Activated naive CD8-positive, alpha-beta T cell treated with anti-CD3 and anti-CD28 coated beads, Interleukin-2, amount 10 ng/mL, durations not matched to agents 7 days and 5 days (primary cell): ENCODE measurements at regions not wholly inside any gene's neighbourhood (a gene's known extent, or its start where the extent isn't known, plus 50 kb on each side); places are given as distances from the start of the nearest gene placed in this dataset.
A peak's percentile ranks its signal among the peaks of the same experiment; 100 is the strongest.

Experiments used
- ATAC-seq: fragments of 150-1000 bp; cut with Tn5 transposase; one replicate; pipeline ENCODE4 v1.10.0; 2021; ENCODE audit warnings: low read depth, moderate library complexity
- POLR2A ChIA-PET: fragments of 350-600 bp; sonication (Branson Sonifier 250); formaldehyde crosslinking; loops from one replicate; lab custom pipeline; 2021; ENCODE audit warnings: antibody characterized with exemption; lab: Charles Lee
- DNase-seq: peaks from one replicate; pipeline ENCODE4 v3.0.0; 2021
- H3K27ac Mint-ChIP-seq: one replicate; pipeline ENCODE4 v1.8.0; 2022; ENCODE audit warnings: mild to moderate bottlenecking, mixed read lengths
- H3K27me3 Mint-ChIP-seq: one replicate; pipeline ENCODE4 v1.8.0; 2022; ENCODE audit warnings: mild to moderate bottlenecking, moderate library complexity, mixed read lengths
- H3K36me3 Mint-ChIP-seq: one replicate; pipeline ENCODE4 v1.8.0; 2021; ENCODE audit warnings: mild to moderate bottlenecking, mixed read lengths
- H3K4me1 Mint-ChIP-seq: one replicate; pipeline ENCODE4 v1.8.0; 2021; ENCODE audit warnings: mixed read lengths
- H3K4me3 Mint-ChIP-seq: one replicate; pipeline ENCODE4 v1.8.0; 2022; ENCODE audit warnings: mild to moderate bottlenecking, moderate library complexity, mixed read lengths
- H3K9me3 Mint-ChIP-seq: one replicate; pipeline ENCODE4 v1.8.0; 2021; ENCODE audit warnings: mixed read lengths

- ATAC-seq (no peak), DNase-seq (no peak)
- Mint-ChIP-seq H3K36me3 (no peaks in the 10 kb centered on the region), H3K4me1 (no peaks in the 10 kb centered on the region), H3K27ac (no peak overlapping the region), H3K4me3 (no peak overlapping the region), H3K27me3 (peaks cover 2% of the 10 kb centered on the region), H3K9me3 (no peaks in the 10 kb centered on the region)
- POLR2A ChIA-PET = no interaction called here
Observed at GRCh38 chr2:120992791-120993555, 257.3 kb downstream of the GLI2 start.

GRCh38 chr2:120993661-120994060 lies 258.0 kb downstream of the GLI2 start:
- Mint-ChIP-seq H3K27ac (no peak overlapping the region), H3K4me1 (no peaks in the 10 kb centered on the region), H3K4me3 (no peak overlapping the region), H3K9me3 (no peaks in the 10 kb centered on the region), H3K36me3 (no peaks in the 10 kb centered on the region), H3K27me3 (peaks cover 6% of the 10 kb centered on the region)
- POLR2A ChIA-PET = no interaction called here
- DNase-seq (no peak), ATAC-seq (no peak)

- POLR2A ChIA-PET = no interaction called here
- Mint-ChIP-seq H3K4me3 (no peak overlapping the region), H3K4me1 (no peaks in the 10 kb centered on the region), H3K27ac (no peak overlapping the region), H3K36me3 (no peaks in the 10 kb centered on the region), H3K27me3 (peaks cover 7% of the 10 kb centered on the region), H3K9me3 (no peaks in the 10 kb centered on the region)
- DNase-seq (no peak), ATAC-seq (no peak)
Observed at GRCh38 chr2:120994301-120994995, 258.8 kb downstream of the GLI2 start.

GRCh38 chr2:120995152-120995551 lies 259.5 kb downstream of the GLI2 start:
- Mint-ChIP-seq H3K4me1 (no peaks in the 10 kb centered on the region), H3K27me3 (peaks cover 7% of the 10 kb centered on the region), H3K9me3 (no peaks in the 10 kb centered on the region), H3K27ac (peak overlapping the region; percentile 8), H3K36me3 (no peaks in the 10 kb centered on the region), H3K4me3 (no peak overlapping the region)
- DNase-seq (no peak), ATAC-seq (no peak)
- POLR2A ChIA-PET = no interaction called here

DNA sequence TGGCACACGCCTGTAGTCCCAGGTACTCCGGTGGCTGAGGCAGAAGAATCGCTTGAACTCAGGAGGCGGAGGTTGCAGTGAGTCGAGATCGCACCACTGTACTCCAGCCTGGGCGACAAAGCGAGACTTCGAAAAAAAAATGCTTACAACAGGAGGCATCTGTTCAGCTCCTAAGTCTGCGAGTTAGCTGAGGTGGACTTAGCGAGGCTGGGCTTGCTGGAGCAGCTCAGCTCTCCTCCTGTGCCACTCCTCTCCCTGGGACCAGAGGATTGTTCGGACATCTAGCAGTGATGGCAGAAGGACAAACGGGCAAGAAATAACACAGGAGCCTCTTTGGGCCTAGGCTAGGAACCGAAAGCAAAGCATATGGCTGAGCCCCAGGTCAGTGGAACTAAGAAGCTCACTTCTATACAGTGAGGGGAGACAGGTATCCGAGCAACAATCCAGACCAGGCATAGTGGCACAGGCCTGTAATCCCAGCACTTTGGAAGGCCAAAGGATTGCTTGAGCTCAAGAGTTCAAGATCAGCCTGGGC lies 260.1 kb downstream of the GLI2 start:
- Mint-ChIP-seq H3K27ac (no peak overlapping the region), H3K27me3 (peaks cover 7% of the 10 kb centered on the region), H3K36me3 (no peaks in the 10 kb centered on the region), H3K4me3 (no peak overlapping the region), H3K9me3 (no peaks in the 10 kb centered on the region), H3K4me1 (no peaks in the 10 kb centered on the region)
- POLR2A ChIA-PET = no interaction called here
- DNase-seq (no peak), ATAC-seq (no peak)

GRCh38 chr2:120999377-121000097 lies 263.9 kb downstream of the GLI2 start:
- POLR2A ChIA-PET = interaction anchor here (0.5 kb wide), 1 partner anchor 210 kb away, joined by 3 read pairs; no protein-coding TSS in a partner anchor
- H3K36me3 Mint-ChIP-seq = no peaks in the 10 kb centered on the region
- H3K4me3 Mint-ChIP-seq = no peak overlapping the region
- ATAC-seq (no peak), DNase-seq (no peak)
- H3K4me1 Mint-ChIP-seq = no peaks in the 10 kb centered on the region
- H3K27ac Mint-ChIP-seq = no peak overlapping the region
- no peaks in the 10 kb centered on the region for H3K9me3 Mint-ChIP-seq
- H3K27me3 Mint-ChIP-seq = peaks cover 7% of the 10 kb centered on the region

DNA sequence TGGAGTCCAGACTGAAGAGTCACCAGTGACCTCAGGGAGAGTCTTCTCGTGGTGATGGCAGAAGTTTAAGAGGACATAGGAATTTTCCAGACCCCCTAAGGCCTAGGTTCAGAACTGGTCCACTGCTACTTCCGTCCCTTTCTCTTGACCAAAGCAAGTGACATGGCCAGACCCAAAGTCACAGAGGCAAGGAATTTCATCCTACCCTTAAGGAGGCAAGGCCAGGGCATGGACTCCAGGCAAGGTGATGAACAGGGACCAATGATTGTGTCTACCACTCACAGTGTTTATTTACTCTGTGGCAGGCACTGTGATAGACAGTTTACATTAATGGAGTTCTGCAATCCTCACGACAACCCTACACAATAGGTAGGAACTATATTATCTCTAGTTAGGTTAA lies 265.1 kb downstream of the GLI2 start:
- POLR2A ChIA-PET = no interaction called here
- DNase-seq = no peak
- H3K4me1 Mint-ChIP-seq = no peaks in the 10 kb centered on the region

GRCh38 chr2:121001641-121002040 lies 266.0 kb downstream of the GLI2 start:
- H3K4me1 Mint-ChIP-seq = no peaks in the 10 kb centered on the region
- no peaks in the 10 kb centered on the region for H3K9me3 Mint-ChIP-seq
- POLR2A ChIA-PET = no interaction called here
- H3K36me3 Mint-ChIP-seq = no peaks in the 10 kb centered on the region
- H3K4me3 Mint-ChIP-seq = no peak overlapping the region
- no peak for DNase-seq
- H3K27ac Mint-ChIP-seq = no peak overlapping the region
- no peak for ATAC-seq
- H3K27me3 Mint-ChIP-seq = peaks cover 7% of the 10 kb centered on the region

More for the DNA sequence above, 265.1 kb downstream of the GLI2 start:
- H3K27me3 Mint-ChIP-seq = peaks cover 7% of the 10 kb centered on the region
- H3K9me3 Mint-ChIP-seq = no peaks in the 10 kb centered on the region
- H3K27ac Mint-ChIP-seq = no peak overlapping the region
- no peak overlapping the region for H3K4me3 Mint-ChIP-seq
- ATAC-seq = no peak
- H3K36me3 Mint-ChIP-seq = no peaks in the 10 kb centered on the region

DNA sequence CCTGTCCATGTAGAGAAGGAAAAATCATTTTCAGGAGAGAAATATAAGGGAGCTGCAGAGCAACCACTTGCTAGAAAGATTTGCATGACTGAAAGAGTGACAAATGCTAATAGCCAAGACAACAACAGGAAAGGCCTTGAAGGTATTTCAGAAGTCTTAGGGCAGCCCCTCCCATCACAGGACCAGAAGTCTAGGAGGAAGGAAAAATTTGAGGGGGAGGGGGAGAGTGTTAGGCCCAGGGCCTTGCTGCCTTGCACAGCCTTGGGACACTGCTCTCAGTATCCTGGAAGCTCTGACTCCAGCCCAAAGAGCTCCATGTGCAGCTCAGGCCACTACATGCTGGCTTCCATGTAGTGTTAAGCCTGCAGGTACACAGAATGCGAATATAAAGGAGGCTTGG lies 266.9 kb downstream of the GLI2 start:
- no peak overlapping the region for H3K27ac Mint-ChIP-seq
- DNase-seq = no peak
- POLR2A ChIA-PET = no interaction called here
- no peak overlapping the region for H3K4me3 Mint-ChIP-seq
- H3K36me3 Mint-ChIP-seq = no peaks in the 10 kb centered on the region
- no peaks in the 10 kb centered on the region for H3K9me3 Mint-ChIP-seq
- H3K4me1 Mint-ChIP-seq = no peaks in the 10 kb centered on the region
- peaks cover 5% of the 10 kb centered on the region for H3K27me3 Mint-ChIP-seq
- no peak for ATAC-seq

DNA sequence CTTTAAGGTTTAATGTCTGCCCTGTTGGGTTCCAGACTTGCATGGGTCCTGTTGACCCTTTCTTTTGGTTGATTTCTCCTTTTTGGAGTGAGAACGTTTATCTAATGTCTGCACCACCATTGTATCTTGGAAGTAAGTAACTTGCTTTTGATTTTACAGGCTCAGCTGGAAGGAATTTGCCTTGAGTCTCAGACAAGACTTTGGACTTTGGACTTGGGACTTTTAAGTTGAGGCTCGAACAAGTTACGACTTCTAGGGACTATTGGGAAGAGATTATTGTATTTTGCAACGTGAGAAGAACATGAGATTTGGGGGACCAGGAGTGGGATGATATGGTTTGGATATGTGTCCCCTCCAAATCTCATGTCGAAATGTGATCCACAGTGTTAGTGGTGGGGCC lies 267.7 kb downstream of the GLI2 start:
- Mint-ChIP-seq H3K27ac (no peak overlapping the region), H3K9me3 (no peaks in the 10 kb centered on the region), H3K36me3 (no peaks in the 10 kb centered on the region), H3K4me3 (no peak overlapping the region), H3K4me1 (no peaks in the 10 kb centered on the region), H3K27me3 (peaks cover 2% of the 10 kb centered on the region)
- ATAC-seq = no peak
- POLR2A ChIA-PET = no interaction called here
- DNase-seq = no peak

- ATAC-seq (no peak), DNase-seq (no peak)
- Mint-ChIP-seq H3K4me1 (no peaks in the 10 kb centered on the region), H3K27me3 (peaks cover 4% of the 10 kb centered on the region), H3K4me3 (no peak overlapping the region), H3K9me3 (peaks cover 2% of the 10 kb centered on the region), H3K36me3 (no peaks in the 10 kb centered on the region), H3K27ac (no peak overlapping the region)
- POLR2A ChIA-PET = no interaction called here
Observed at GRCh38 chr2:121004359-121004758, 268.7 kb downstream of the GLI2 start.

DNA sequence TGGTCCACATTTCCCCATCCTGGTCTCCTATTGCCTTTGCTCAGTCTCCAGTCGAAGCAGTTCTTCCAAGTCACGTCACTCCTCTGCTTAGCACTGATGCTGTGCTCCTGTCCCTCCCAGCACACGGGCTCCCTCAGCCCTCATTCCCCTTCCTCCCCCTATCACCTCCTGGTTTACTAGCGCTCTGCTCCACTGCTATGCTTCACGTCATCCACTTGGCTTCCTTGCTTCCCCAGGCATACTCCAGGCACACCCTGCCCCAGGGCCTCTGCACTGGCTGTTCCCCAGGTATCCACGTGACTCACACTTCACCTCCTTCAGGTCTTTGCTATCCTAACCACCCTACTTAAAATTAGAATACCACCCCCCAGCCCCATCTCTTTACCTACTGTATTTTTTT lies 269.3 kb downstream of the GLI2 start:
- Mint-ChIP-seq H3K4me3 (no peak overlapping the region), H3K27ac (no peak overlapping the region), H3K36me3 (no peaks in the 10 kb centered on the region), H3K4me1 (no peaks in the 10 kb centered on the region), H3K27me3 (peaks cover 4% of the 10 kb centered on the region), H3K9me3 (peaks cover 4% of the 10 kb centered on the region)
- POLR2A ChIA-PET = no interaction called here
- DNase-seq = no peak
- ATAC-seq = no peak

GRCh38 chr2:121005453-121005852 lies 269.8 kb downstream of the GLI2 start:
- peaks cover 4% of the 10 kb centered on the region for H3K9me3 Mint-ChIP-seq
- H3K4me3 Mint-ChIP-seq = no peak overlapping the region
- no peak for DNase-seq
- POLR2A ChIA-PET = no interaction called here
- H3K36me3 Mint-ChIP-seq = no peaks in the 10 kb centered on the region
- no peak overlapping the region for H3K27ac Mint-ChIP-seq
- H3K4me1 Mint-ChIP-seq = no peaks in the 10 kb centered on the region
- ATAC-seq = no peak
- peaks cover 4% of the 10 kb centered on the region for H3K27me3 Mint-ChIP-seq
